GM12878 (cell line): ENCODE measurements at regions not wholly inside any gene's neighbourhood (a gene's known extent, or its start where the extent isn't known, plus 50 kb on each side); places are given as distances from the start of the nearest gene placed in this dataset.

Experiments used
- ATAC-seq: fragments of 200-7000 bp; cut with Tn5 transposase; 3 replicates; pipeline ENCODE4 v1.9.1; 2020; ENCODE audit warnings: mild to moderate bottlenecking, moderate library complexity
- BruUV-seq: library from RNA; stranded (reverse); fragments of 400-500 nt; replicated peaks from 2 replicates; lab custom pipeline; 2021; lab: Mats Ljungman, UMichigan
- CTCF ChIA-PET: fragments of 300-600 bp; sonication (Branson Sonifier 250); formaldehyde crosslinking; extraction: SDS; loops from one replicate; lab custom pipeline; 2021; ENCODE audit warnings: inconsistent platforms; lab: Yijun Ruan, JAX
- POLR2A ChIA-PET: fragments of 350-600 bp; formaldehyde crosslinking; extraction: SDS; loops from one replicate; lab custom pipeline; 2021; ENCODE audit warnings: inconsistent platforms; lab: Charles Lee
- RAD21 ChIA-PET: fragments of 300-600 bp; sonication (Branson Sonifier 250); formaldehyde crosslinking; loops from one replicate; lab custom pipeline; 2023; ENCODE audit warnings: antibody characterized with exemption; ENCODE audit not compliant: unreplicated experiment; lab: Charles Lee
- SMC1A ChIA-PET: fragments of 300-600 bp; sonication (Branson Sonifier 250); formaldehyde crosslinking; loops from one replicate; lab custom pipeline; 2023; ENCODE audit not compliant: unreplicated experiment, uncharacterized antibody; lab: Charles Lee
- DNase-seq: peaks from one replicate; pipeline ENCODE4 v3.0.0-alpha.2; 2011; ENCODE audit warnings: low read depth, low spot score
- FAIRE-seq: peaks from 3 replicates; lab custom pipeline; 2011; peaks lifted over from hg19 to GRCh38; lab: Jason Lieb, UNC
- H2AFZ ChIP-seq: 2 replicates; pipeline ENCODE4 v1.6.0; 2011; ENCODE audit warnings: low read depth, low read length, control low read depth; ENCODE audit not compliant: control insufficient read depth
- H3K27ac ChIP-seq: 2 replicates; pipeline ENCODE4 v1.5.1; 2011; ENCODE audit warnings: control low read depth; ENCODE audit not compliant: control insufficient read depth, insufficient read depth
- H3K27me3 ChIP-seq, 2 experiments: replicated peaks in 1 of 2; 2 replicates each; pipeline versions ENCODE4 v1.6.0 to v1.6.1; 2011; ENCODE audit warnings: low read length in 1 of 2; ENCODE audit not compliant: control insufficient read depth in 2 of 2, insufficient read depth in 2 of 2
- H3K36me3 ChIP-seq, 2 experiments: 2 replicates each; pipeline ENCODE4 v1.5.1; 2011; ENCODE audit warnings: low read length in 1 of 2; ENCODE audit not compliant: control insufficient read depth in 2 of 2, insufficient read depth in 2 of 2
- H3K4me1 ChIP-seq: 2 replicates; pipeline ENCODE4 v1.6.1; 2011; ENCODE audit warnings: mild to moderate bottlenecking, low read length, moderate library complexity, mixed read lengths; ENCODE audit not compliant: control insufficient read depth, insufficient read depth
- H3K4me2 ChIP-seq: 2 replicates; pipeline ENCODE4 v1.6.0; 2011; ENCODE audit warnings: control low read depth; ENCODE audit not compliant: control insufficient read depth, insufficient read depth
- H3K4me3 ChIP-seq: fragments of 200-600 bp; sonication (generic); 2 replicates; pipeline ENCODE4 v1.5.1; 2016
- H3K79me2 ChIP-seq: 2 replicates; pipeline ENCODE4 v1.6.0; 2011; ENCODE audit warnings: low read length; ENCODE audit not compliant: control insufficient read depth, insufficient read depth
- H3K9ac ChIP-seq: 2 replicates; pipeline ENCODE4 v1.8.0; 2011; ENCODE audit warnings: low read length, control low read depth, mixed read lengths; ENCODE audit not compliant: control insufficient read depth, insufficient read depth
- H3K9me3 ChIP-seq: replicated peaks from 3 replicates; pipeline ENCODE4 v1.5.1; 2011; ENCODE audit warnings: mild to moderate bottlenecking, low read length; ENCODE audit not compliant: control insufficient read depth, insufficient read depth
- H4K20me1 ChIP-seq: 2 replicates; pipeline ENCODE4 v1.6.0; 2011; ENCODE audit not compliant: control insufficient read depth, insufficient read depth
- DPF2 ChIP-seq: fragments of 450-650 bp; IDR thresholded peaks from 2 replicates; pipeline ENCODE4 v1.6.1; 2017; ENCODE audit warnings: mild to moderate bottlenecking
- EZH2 ChIP-seq: IDR thresholded peaks from 2 replicates; pipeline ENCODE4 v1.6.1; 2012; ENCODE audit warnings: low read depth, mild to moderate bottlenecking, control low read depth, inconsistent platforms, low read length, borderline replicate concordance; ENCODE audit not compliant: control insufficient read depth
- IRF4 ChIP-seq: IDR thresholded peaks from 2 replicates; pipeline ENCODE4 v1.6.1; 2011; ENCODE audit warnings: low read depth, low read length
- KDM1A ChIP-seq: fragments of 200-600 bp; sonication (generic); IDR thresholded peaks from 2 replicates; pipeline ENCODE4 v1.6.1; 2016; ENCODE audit warnings: borderline replicate concordance
- PAX5 ChIP-seq: IDR thresholded peaks from 2 replicates; pipeline ENCODE4 v1.6.1; 2011; ENCODE audit warnings: low read depth, low read length, borderline replicate concordance
- ZBED1 ChIP-seq: IDR thresholded peaks from 2 replicates; pipeline ENCODE4 v1.6.1; 2016; ENCODE audit warnings: borderline replicate concordance
- ZNF622 ChIP-seq: fragments of 450-650 bp; IDR thresholded peaks from 2 replicates; pipeline ENCODE4 v1.6.1; 2017; ENCODE audit warnings: mild to moderate bottlenecking, inconsistent platforms
- WGBS: methylation state at CpG from one replicate; pipeline ENCODE4 v1.1.6; 2016; ENCODE audit warnings: low lambda C conversion rate; ENCODE audit not compliant: insufficient replicate concordance, insufficient coverage; ENCODE audit errors: missing lambda C conversion rate; 5-methylcytosine and 5-hydroxymethylcytosine counted together
- in situ Hi-C: fragments of 300-500 bp; cut with MboI; formaldehyde crosslinking; loops from 9 replicates; pipeline ENCODE4 v1.14.3; 2018; ENCODE audit warnings: mixed read lengths
- intact Hi-C: fragments of 100-400 bp; cut with micrococcal nuclease; formaldehyde crosslinking; loops from one replicate; pipeline ENCODE4 v1.14.2; 2022; ENCODE audit not compliant: unreplicated experiment
- TF ChIP-seq, protein P1 (sequence below): fragments of 150-350 bp; IDR thresholded peaks from 2 replicates; pipeline ENCODE4 v1.6.1; 2014; ENCODE audit warnings: mild to moderate bottlenecking, low read depth, low read length
- TF ChIP-seq, protein P2 (sequence below): IDR thresholded peaks from 2 replicates; pipeline ENCODE4 v1.6.1; 2011; ENCODE audit warnings: mild to moderate bottlenecking, low read depth, low read length, moderate library complexity; ENCODE audit not compliant: insufficient replicate concordance
- TF ChIP-seq, protein P3 (sequence below): IDR thresholded peaks from 2 replicates; pipeline ENCODE4 v1.6.1; 2011; ENCODE audit warnings: low read depth, mild to moderate bottlenecking, low read length, moderate library complexity, borderline replicate concordance; ENCODE audit errors: extremely low read depth
- TF ChIP-seq, protein P4 (sequence below): fragments of 450-650 bp; formaldehyde crosslinking; IDR thresholded peaks from 2 replicates; pipeline ENCODE4 v1.4.0; 2020; ENCODE audit warnings: mild to moderate bottlenecking, moderate library complexity
- TF ChIP-seq, protein P5 (sequence below): fragments of 450-650 bp; IDR thresholded peaks from 2 replicates; pipeline ENCODE4 v1.6.1; 2017; ENCODE audit warnings: mild to moderate bottlenecking, moderate library complexity

DNA sequence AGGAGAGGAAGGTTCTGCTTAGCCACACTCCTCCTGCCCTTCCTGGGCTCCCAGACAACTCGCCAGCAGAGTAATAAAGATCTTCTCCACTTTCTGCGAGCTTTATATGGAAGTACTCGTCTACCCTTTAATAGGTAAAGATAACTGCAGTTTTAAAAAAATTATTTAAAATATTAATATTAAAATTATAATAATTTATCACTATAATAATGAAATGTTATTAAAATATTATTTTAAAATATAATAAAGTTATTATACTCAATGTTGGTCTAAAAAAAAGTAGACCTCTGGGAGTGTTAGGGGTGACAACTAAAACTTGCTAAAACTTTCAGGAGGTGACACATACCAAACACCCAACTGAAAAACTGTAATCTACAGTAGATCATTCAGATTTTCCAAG lies 81.5 kb downstream of the RBM43 start:
- ATAC-seq (no peak), FAIRE-seq (no peak), DNase-seq (no peak)
- Histone ChIP-seq H3K9ac (no peak overlapping the region), H3K27me3 (no peaks in the 10 kb centered on the region; a peak in 1 of 4 replicates), H3K4me3 (no peak overlapping the region), H3K4me1 (no peaks in the 10 kb centered on the region), H3K9me3 (no peaks in the 10 kb centered on the region), H2AFZ (no peak overlapping the region), H4K20me1 (no peaks in the 10 kb centered on the region), H3K79me2 (no peaks in the 10 kb centered on the region), H3K36me3 (no peaks in the 10 kb centered on the region), H3K4me2 (no peak overlapping the region), H3K27ac (no peak overlapping the region)
- intact Hi-C loops (no loop called here), in situ Hi-C loops (no loop called here)
- TF ChIP-seq, protein P1, sequence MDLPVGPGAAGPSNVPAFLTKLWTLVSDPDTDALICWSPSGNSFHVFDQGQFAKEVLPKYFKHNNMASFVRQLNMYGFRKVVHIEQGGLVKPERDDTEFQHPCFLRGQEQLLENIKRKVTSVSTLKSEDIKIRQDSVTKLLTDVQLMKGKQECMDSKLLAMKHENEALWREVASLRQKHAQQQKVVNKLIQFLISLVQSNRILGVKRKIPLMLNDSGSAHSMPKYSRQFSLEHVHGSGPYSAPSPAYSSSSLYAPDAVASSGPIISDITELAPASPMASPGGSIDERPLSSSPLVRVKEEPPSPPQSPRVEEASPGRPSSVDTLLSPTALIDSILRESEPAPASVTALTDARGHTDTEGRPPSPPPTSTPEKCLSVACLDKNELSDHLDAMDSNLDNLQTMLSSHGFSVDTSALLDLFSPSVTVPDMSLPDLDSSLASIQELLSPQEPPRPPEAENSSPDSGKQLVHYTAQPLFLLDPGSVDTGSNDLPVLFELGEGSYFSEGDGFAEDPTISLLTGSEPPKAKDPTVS, result no peak
- TF ChIP-seq ZNF622 (no peak), ZBED1 (no peak), KDM1A (no peak), EZH2 (no peak), PAX5 (no peak), DPF2 (no peak), IRF4 (no peak)
- TF ChIP-seq, protein P2, sequence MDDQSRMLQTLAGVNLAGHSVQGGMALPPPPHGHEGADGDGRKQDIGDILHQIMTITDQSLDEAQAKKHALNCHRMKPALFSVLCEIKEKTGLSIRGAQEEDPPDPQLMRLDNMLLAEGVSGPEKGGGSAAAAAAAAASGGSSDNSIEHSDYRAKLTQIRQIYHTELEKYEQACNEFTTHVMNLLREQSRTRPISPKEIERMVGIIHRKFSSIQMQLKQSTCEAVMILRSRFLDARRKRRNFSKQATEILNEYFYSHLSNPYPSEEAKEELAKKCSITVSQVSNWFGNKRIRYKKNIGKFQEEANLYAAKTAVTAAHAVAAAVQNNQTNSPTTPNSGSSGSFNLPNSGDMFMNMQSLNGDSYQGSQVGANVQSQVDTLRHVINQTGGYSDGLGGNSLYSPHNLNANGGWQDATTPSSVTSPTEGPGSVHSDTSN, result no peak
- TF ChIP-seq, protein P3, sequence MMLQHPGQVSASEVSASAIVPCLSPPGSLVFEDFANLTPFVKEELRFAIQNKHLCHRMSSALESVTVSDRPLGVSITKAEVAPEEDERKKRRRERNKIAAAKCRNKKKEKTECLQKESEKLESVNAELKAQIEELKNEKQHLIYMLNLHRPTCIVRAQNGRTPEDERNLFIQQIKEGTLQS, result no peak
- TF ChIP-seq, protein P4, sequence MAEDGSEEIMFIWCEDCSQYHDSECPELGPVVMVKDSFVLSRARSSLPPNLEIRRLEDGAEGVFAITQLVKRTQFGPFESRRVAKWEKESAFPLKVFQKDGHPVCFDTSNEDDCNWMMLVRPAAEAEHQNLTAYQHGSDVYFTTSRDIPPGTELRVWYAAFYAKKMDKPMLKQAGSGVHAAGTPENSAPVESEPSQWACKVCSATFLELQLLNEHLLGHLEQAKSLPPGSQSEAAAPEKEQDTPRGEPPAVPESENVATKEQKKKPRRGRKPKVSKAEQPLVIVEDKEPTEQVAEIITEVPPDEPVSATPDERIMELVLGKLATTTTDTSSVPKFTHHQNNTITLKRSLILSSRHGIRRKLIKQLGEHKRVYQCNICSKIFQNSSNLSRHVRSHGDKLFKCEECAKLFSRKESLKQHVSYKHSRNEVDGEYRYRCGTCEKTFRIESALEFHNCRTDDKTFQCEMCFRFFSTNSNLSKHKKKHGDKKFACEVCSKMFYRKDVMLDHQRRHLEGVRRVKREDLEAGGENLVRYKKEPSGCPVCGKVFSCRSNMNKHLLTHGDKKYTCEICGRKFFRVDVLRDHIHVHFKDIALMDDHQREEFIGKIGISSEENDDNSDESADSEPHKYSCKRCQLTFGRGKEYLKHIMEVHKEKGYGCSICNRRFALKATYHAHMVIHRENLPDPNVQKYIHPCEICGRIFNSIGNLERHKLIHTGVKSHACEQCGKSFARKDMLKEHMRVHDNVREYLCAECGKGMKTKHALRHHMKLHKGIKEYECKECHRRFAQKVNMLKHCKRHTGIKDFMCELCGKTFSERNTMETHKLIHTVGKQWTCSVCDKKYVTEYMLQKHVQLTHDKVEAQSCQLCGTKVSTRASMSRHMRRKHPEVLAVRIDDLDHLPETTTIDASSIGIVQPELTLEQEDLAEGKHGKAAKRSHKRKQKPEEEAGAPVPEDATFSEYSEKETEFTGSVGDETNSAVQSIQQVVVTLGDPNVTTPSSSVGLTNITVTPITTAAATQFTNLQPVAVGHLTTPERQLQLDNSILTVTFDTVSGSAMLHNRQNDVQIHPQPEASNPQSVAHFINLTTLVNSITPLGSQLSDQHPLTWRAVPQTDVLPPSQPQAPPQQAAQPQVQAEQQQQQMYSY (CRISPR knock-in tag), result no peak
- TF ChIP-seq, protein P5, sequence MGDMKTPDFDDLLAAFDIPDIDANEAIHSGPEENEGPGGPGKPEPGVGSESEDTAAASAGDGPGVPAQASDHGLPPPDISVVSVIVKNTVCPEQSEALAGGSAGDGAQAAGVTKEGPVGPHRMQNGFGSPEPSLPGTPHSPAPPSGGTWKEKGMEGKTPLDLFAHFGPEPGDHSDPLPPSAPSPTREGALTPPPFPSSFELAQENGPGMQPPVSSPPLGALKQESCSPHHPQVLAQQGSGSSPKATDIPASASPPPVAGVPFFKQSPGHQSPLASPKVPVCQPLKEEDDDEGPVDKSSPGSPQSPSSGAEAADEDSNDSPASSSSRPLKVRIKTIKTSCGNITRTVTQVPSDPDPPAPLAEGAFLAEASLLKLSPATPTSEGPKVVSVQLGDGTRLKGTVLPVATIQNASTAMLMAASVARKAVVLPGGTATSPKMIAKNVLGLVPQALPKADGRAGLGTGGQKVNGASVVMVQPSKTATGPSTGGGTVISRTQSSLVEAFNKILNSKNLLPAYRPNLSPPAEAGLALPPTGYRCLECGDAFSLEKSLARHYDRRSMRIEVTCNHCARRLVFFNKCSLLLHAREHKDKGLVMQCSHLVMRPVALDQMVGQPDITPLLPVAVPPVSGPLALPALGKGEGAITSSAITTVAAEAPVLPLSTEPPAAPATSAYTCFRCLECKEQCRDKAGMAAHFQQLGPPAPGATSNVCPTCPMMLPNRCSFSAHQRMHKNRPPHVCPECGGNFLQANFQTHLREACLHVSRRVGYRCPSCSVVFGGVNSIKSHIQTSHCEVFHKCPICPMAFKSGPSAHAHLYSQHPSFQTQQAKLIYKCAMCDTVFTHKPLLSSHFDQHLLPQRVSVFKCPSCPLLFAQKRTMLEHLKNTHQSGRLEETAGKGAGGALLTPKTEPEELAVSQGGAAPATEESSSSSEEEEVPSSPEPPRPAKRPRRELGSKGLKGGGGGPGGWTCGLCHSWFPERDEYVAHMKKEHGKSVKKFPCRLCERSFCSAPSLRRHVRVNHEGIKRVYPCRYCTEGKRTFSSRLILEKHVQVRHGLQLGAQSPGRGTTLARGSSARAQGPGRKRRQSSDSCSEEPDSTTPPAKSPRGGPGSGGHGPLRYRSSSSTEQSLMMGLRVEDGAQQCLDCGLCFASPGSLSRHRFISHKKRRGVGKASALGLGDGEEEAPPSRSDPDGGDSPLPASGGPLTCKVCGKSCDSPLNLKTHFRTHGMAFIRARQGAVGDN, result no peak
- ChIA-PET CTCF (no interaction called here), RAD21 (no interaction called here), POLR2A (no interaction called here), SMC1A (no interaction called here)
- 9% methylated on average over 3 of the region's 3 CpGs for WGBS
- BruUV-seq, result no TSS peak
